HG03280 (cell line): ENCODE measurements at regions not wholly inside any gene's neighbourhood (a gene's known extent, or its start where the extent isn't known, plus 50 kb on each side); places are given as distances from the start of the nearest gene placed in this dataset.

Experiments used
- ATAC-seq: cut with Tn5 transposase; IDR thresholded peaks from one replicate; pipeline ENCODE4 v1.9.1; 2021; ENCODE audit warnings: mild to moderate bottlenecking, moderate library complexity; ENCODE audit not compliant: unreplicated experiment

DNA sequence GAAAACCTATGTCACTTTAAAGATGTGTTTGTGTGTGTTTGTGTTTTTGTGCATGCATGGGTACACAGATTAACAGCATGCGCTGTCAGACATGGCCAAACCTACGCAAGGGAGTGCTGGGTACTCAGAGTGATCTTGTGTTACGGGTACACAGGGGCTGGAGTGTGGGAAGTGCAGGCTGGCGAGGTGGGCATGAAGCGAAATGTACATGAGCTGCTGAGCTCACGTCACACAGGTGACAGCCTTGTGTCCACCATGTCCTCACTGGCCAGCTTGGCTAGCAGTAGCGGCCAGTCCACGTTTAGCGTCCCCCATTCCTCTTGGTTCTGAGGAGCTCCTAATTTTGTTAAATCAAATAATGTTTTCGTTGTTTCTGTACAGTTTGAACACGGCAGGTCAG lies 979.7 kb upstream of the TMEM132C start:
- ATAC-seq: no peak

DNA sequence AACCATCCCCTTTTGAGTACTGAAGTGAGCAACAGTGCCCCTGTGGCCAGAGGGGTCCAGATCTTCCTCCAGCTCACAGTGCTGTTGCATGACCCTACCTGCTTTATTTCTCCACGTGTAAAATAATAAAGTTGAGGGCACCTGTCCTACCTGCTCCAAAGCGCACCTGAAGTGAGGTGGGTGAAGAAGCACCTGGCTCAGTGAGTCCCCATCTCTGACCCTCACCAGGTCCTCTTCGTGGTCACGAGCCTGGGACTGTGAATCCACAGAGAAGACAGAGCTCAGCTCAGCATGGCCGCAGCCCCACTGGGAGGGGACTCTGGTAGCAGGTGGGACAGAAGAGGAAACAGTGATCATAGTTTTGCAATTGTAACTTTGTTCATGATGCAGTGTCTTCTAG lies 976.7 kb upstream of the TMEM132C start:
- ATAC-seq: no peak

DNA sequence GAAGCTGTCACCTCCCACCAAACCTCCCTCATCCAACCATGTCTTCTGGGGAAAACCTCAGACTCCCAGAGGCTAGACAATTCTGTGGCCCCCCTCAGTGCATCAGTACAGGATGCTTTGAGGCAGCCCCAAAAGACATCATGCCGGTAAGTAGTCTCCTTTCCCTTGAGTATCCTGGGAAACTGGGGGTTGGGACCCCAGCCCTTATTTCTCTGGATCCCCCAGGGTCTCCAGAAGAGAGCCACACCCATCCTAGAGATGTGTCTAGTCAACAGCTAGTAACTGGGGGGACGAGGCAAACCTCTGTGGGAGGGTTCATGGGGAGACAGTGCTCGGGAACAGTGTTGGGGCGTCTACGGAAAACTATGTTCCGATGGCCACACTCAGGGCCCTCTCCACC lies 974.2 kb upstream of the TMEM132C start:
- no peak for ATAC-seq

DNA sequence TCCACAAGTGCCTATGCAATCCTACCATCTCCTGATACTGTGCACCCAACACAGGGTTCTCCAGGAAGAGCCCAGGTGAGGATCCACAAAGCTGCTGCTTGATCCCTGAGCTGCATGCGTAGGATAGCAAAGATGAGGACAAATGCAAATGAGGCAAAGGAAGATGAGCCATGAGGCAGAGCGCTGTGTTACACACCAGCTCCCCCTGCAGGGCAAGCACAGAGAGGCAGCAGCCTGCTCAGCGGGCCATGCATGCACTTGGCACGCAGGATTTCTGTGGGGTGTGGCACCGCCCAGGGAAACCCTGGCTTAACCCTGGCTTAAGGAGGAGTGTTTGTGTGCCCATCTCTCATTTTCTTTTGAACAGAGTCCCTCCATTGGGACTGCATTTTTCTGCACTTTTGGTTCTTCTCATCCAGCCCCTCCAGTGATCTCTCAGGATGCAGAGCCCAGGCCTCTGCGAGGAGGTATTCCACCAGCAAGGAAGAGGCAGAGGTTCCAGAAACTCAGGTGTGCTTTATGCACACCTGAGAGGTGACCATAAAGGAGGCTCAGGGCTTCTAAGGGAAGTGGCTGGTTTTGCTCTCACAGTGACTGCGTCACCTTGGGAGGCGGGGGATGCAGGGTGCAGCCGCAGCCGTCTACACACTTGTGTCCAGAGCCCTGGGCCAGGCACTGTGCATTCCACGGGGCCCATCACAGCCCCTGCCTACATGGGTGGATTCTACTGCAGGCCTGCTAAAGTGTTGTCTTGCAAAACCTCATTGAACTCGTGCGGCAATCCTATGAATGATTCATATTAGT lies 973.3 kb upstream of the TMEM132C start:
- no peak for ATAC-seq

DNA sequence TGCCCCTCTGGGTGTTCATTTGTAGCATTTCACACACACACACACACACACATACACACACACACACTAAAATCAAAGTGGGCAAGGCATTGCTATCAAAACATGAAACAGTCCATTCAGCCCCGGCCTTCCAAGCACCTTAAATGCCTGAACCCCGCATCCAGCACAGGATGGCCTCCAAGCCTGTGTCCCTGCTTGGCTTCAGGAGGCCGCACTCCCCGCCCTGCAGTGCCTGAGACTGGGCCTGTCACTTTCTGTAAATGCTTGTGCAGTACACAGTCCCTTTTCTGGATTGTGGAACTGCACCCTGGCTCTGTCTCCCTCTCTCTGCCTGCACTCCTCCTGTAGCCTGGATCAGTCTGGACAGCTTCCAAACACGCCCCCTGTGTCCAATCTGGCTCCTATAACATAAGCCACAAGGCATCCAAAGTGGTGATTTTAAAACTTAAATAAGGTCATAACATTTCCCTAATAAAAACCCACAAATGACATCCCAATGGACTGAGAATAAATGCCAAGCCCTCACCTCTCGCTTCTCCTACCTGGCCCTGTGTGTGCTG lies 972.2 kb upstream of the TMEM132C start:
- ATAC-seq: no peak

DNA sequence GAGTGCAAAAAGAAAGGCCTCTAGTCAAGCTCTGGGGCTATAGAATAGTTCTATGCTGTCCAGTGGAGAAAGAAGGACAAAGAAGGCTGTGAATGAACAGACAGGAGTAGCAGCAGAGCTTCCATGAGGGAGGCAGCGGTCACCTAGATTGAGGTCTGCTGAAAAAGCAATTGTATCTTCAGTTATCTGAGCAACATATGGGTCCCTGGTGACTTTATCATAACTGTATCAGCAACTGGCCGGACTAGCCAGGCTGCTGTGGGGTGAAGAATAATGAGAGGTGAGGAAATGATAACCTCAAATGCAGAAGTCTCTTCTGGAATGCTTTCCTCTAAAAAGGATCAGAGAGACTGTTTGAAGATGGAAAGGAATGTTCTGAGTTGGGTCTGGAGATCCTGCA lies 971.3 kb upstream of the TMEM132C start:
- no peak for ATAC-seq

DNA sequence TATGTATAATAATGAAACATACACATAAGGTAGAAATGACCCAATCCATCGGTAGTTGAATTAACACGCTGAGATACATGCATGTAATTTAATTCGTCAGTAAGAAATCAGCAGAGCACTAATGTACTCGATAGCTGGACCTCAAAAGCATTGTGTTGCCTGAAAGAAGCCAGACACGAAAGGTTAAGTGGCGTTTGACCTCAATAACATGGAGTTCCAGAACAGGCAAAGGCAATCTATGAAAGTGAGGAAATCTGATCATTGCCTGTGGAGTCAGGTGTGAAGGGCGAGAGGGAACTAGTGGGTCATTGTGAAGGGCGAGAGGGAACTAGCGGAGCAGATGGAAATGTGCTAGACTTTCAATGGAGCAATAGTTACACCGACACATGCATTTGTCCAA lies 970.4 kb upstream of the TMEM132C start:
- ATAC-seq: no peak

DNA sequence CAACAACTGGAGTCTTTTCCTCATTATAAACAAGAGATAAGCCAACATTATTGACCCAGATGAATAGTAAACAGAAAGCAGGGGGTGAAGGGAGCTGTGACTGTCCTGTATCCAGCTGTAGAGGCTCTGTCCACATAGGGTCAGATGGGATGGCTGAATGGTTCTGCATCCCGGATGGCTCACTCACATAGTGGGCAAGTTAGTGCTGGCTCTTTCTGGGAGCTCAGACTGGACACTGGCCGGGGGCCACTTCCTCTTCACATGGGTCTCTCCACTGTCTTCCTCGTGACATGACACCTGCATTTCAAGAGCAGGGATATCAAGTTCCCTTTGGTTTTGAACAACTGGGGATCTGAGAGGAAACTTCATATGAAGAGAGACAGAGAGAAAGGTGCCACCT lies 969.6 kb upstream of the TMEM132C start:
- ATAC-seq: no peak

DNA sequence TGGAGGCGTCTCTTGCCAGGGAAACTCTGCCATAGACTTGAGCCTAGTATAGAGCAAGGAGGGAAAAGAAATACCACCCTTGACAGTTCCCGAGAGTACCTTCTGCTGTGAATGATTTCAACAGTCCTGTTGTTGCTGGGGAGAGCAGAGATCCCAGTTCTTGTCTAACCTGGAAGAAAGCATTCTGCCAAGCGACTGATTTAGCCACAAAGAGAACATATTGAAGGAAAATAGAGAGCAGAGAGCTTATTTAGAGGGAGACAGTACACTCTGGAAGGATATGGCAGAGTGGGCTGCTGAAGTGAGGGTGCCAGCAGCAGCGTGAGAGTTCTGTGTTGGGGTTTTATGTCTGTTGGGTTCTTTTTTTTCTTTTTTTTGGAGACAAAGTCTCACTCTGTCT lies 966.9 kb upstream of the TMEM132C start:
- ATAC-seq: no peak

DNA sequence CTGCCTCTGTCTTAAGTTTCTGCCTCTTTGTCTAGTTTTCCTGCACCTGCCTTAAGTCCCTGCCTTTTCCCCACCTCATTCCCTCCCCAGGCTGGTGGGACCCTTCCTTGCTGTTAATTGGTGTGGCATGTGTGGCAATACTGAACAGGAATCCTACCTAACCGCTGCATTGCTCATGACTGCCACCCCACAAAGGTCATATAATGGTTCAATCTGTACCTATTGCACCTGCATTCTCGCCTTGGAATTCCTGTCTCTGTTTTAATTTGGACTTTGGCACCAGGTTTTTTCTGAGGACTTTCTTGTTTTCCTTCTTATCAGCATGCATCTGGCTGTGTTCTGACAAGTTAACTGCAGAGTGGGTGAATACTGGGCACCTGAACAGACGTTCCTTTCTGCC lies 966.2 kb upstream of the TMEM132C start:
- ATAC-seq: no peak

DNA sequence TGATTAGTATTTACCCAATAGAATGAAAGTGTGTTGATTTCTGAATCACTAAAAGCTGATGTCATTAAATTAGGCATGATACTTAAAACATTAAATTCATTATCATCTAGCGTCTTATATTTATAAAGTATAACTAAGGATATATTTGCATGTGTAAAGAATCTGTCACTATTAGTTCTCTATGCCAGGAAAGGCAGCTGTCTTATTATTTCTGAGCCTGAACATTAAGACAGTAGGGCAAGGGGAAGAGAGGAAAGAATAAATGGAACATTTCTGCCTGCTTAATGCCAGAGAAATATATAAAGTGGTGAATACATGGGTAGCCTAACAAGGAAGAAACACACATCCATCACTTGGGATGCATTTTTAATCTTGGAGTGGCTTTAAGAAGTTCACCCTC lies 965.1 kb upstream of the TMEM132C start:
- no peak for ATAC-seq

DNA sequence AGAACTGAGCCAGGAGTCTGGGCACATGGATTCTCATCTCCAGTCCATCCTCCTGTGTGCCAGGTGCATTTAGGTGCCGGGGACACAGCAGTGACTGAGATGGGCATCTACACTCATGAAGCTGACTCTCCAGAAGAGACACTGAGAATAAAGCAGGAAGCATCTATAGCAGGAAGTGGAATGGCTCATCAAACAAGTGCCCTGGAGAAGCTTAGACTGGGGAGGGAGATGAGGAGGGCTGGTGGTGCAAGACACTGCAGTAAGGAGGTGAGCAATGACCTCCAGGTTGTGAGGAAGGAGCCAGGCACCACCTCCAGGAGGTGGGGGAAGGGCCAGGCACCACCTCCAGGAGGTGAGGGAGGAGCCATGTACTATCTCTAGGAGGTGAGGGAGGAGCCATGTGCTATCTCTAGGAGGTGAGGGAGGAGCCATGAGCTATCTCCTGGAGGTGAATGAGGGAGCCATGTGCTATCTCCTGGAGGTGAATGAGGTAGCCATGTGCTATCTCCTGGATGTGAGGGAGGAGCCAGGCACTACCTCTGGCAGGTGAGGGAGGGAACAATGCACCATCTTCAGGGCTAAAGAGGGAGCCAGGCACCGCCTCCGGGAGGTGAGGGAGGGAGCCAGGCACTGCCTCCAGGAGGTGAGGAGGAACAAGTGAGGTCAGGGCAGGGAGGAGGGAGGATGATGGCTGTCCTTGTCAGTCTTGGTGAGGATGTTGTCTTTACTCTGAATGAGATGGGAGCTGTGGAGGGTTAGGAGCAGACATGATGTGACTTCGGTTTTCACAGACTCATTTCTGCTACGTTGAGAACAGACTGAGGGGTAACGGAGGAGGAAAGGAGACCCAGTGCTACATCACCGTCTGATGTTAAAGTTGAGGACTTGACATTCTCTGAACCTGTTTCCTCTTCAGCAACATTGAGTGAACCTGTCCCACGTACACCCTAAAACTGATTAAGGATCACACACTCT lies 961.9 kb upstream of the TMEM132C start:
- no peak for ATAC-seq

DNA sequence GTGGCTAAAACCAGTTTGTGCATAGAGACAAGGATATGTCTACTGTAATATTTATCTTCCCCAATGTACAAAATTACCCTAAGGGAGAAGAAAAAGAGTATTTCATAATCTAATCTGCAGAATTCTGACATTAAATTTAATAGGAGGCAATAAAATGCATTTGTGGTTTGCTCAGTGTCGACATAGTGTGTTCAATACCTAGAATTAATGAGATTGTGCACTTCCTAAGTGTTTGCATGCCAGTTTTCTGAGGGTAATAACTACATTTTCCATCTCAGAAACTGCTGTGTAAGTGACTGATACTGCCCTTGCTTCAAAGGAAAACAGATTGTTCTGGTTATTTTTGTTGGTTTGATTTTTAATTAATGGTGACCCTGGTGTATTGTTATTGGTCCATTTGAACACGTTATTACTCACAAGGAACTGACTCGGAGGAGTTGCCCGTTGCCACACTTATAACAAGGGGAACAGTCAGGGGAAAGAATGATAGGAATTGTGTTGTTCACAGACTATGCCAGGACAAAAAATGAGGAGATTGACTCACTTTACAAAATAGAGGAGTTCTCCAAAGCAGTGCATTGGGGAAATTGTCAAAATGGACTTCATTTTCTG lies 960.3 kb upstream of the TMEM132C start:
- ATAC-seq: no peak

DNA sequence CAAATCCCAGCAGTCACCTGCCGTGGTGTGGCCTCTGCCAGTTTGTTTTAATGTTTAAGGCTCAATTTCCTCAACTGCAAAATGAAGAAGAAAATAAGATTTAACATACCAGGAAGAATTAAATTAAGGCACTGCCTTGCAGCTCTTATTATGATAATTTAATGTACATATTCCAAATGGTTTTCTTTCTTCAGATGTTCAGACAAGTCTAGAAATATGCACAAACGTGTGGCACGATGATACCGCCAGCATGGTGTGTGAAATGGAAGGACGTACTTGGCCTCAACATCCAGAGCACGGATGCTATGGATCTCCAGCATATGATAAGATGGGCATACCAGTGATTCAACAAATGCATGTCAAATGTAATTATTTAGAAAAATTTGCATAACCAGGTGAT lies 959.4 kb upstream of the TMEM132C start:
- no peak for ATAC-seq

DNA sequence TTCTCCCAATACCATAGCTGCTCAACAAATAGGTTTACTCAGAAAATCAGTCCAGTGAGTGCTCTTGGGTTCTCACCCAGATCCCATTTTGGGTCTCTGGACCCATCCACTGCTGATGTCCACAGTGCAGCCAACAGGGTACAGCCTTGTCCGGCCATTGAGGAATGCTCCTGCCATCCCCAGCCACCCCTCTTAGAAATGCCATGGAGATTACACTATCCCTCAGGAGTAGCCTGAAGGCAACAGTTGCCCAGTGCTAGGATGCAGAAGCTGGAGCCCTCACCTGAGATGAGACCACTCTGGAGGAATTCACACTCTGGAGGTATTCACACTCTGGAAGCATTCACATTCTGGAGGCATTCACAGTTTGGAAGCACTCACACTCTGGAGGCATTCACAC lies 958.8 kb upstream of the TMEM132C start:
- no peak for ATAC-seq

DNA sequence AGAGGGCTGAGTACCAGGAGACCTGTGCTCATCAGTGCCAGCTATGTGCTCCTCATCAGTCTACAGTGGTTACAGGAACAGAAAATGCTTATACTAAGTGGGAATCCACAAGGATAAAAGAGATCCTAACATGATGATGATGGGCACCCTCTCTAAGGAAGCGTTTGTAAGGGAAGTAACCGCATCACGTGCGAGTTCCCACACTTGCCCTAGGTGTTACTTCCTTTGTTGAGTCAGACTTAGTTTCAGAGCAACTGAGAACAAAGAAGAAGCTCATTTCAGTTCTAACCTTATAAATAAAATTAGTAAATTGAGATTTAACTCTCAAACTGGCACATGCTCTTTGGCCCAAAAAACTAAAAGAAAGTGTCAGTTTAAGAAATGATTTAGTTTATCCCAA lies 956.4 kb upstream of the TMEM132C start:
- ATAC-seq: no peak

DNA sequence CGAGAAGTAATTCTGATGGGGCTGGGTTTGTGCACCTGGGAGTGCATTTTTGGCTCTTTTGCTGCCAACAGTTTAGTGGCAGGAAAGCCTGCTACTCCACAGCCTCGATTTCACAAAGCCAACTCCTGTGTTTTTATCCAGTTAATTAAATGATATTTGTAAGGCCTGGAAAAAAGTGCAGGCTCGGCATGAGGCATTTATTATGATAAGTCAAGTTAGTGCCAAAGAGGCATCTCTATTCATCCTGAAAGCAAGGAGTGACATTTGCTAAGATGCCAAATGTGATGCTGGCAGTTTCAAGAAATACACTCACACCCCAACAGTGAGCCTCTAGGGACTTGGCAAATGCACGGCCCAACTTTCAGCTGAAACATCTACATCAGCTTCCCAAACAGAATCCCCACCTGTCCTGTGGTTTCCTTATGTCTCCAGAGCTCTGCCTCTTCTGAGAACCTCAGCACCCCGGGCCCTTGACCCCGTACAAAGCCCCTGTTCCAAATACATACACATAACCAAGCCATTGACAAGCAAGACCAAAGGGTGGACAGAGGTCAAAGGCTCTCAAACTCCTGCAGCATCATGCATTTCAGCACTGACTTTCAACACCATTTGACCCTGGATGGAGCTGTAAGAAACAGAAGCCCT lies 955.1 kb upstream of the TMEM132C start:
- ATAC-seq: no peak

DNA sequence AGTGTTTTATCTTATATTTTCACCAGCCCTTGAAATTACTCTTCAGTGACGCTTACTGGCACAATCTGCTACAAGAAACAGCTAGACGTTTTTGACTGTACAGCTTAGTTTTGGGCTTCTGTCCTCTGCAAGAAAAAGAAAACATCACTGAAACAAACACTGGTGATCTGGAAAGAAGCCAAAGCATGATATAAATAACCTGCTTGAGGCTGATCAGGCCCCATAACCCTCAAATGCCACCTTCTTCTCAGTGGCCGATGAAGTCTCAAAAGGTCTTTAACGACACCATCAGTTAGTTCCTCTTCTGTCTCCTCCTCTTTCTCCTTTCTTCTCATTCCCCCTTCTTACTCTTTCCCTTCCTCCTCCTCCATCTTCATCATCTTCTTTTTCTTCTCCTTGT lies 942.3 kb upstream of the TMEM132C start:
- ATAC-seq: no peak

DNA sequence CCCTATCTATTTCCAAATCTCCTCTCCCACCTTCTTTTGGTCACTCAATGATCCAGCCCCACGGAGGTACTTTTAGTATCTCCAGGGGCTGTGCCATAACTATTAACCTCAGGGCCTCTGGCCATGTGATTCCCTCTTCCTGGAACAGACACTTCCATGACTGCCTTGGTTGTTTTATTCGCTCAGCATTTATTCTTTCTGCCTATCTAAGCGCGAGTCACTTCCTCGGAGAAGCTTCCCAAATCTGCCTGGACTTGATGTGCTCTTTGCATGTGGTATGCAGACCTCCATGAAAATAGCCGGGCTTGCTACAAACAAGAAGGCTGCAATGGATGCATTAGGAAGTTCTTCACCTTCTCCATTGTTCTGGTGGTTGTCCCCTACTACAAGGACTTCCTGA lies 939.0 kb upstream of the TMEM132C start:
- ATAC-seq: no peak

DNA sequence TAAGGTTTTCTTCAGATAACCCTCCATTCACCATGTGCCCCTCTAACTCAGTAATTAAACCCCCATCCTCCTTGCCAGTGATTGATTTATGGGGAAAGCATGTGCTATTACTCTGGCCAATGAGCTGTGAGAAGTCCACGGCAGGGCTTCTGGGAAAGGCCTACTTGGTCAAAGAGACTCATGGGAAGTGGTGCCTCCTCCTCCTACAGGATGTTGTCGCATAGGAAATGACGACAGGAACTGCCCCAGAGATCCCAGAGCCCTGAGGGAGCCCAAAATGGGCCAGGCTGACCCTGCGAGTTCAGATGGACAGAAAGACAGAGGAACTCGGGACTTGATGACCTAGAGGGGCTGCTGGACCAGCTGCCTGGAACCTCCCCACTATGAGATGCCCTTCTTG lies 938.1 kb upstream of the TMEM132C start:
- ATAC-seq: no peak

DNA sequence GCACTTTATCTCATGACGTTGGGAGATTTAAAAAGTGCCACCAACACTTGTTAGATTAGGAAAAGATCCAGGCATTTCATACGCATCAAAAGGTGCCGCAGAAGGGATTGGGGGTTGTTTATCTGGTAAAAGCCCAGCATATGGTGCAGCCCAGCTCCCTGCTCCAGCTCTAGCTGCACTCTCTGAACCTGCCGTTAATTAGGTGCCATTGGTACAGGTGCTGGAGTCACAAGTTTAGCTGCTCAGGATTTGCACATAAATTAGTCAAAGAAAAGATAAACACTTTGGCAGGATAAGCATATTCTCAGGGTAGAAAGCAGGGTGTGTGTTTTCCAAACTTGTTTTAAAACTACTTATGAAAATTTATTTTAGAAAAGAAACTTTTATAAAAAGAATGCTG lies 932.6 kb upstream of the TMEM132C start:
- ATAC-seq: no peak
